OCI-LY3 (cell line): ENCODE measurements at regions not wholly inside any gene's neighbourhood (a gene's known extent, or its start where the extent isn't known, plus 50 kb on each side); places are given as distances from the start of the nearest gene placed in this dataset.

Experiments used
- EZH2phosphoT487 ChIP-seq: fragments of 200-600 bp; shearing (Covaris generic); IDR thresholded peaks from 2 replicates; pipeline ENCODE4 v1.6.1; 2018; ENCODE audit warnings: antibody characterized with exemption, mixed run types, low read depth
- TF ChIP-seq, protein P1 (sequence below): fragments of 200-600, 300-600 bp; sonication (generic); IDR thresholded peaks from 2 replicates; pipeline ENCODE4 v1.5.1; 2014; ENCODE audit warnings: antibody characterized with exemption, low read length, low read depth

GRCh38 chr3:144462337-144462736 is 490.7 kb downstream of the DIPK2A start:
- TF ChIP-seq, protein P1, sequence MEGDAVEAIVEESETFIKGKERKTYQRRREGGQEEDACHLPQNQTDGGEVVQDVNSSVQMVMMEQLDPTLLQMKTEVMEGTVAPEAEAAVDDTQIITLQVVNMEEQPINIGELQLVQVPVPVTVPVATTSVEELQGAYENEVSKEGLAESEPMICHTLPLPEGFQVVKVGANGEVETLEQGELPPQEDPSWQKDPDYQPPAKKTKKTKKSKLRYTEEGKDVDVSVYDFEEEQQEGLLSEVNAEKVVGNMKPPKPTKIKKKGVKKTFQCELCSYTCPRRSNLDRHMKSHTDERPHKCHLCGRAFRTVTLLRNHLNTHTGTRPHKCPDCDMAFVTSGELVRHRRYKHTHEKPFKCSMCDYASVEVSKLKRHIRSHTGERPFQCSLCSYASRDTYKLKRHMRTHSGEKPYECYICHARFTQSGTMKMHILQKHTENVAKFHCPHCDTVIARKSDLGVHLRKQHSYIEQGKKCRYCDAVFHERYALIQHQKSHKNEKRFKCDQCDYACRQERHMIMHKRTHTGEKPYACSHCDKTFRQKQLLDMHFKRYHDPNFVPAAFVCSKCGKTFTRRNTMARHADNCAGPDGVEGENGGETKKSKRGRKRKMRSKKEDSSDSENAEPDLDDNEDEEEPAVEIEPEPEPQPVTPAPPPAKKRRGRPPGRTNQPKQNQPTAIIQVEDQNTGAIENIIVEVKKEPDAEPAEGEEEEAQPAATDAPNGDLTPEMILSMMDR = no peak
- no peak for TF ChIP-seq EZH2phosphoT487
